ENCODE measurements at regions not wholly inside any gene's neighbourhood (a gene's known extent, or its start where the extent isn't known, plus 50 kb on each side); places are given as distances from the start of the nearest gene placed in this dataset.

DNA sequence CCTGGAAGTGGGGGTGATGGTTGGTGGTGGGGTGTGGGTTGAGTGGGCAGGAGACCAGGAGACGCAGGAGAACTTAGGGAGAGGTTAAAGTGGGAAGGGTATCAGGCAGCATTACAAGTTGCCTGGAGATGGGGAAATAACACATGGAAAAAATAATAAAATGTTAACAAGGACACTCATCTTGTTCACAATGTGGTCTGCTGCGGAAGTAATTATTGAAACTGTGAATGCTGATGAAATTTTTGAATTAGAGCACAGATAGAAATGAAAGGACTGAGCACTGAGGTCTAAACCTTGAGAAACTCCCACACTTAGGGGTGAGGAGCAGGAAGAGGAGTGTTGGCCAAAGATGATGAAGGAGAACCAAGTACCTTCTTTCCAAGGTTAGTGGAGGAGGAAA, 346.0 kb upstream of the PLET1 start:
- Histone ChIP-seq H2AFZ (ENCODE audit: low read depth, low read length, poor library complexity, severe bottlenecking) (no peak overlapping the region), H3K4me2 (ENCODE audit: low read length) (no peak overlapping the region), H3K9ac (ENCODE audit: low read length) (no peak overlapping the region), H4K20me1 (ENCODE audit: insufficient read depth) (no peaks in the 10 kb centered on the region), H3K27me3 (ENCODE audit: insufficient read depth, low read length) (peaks cover 8% of the 10 kb centered on the region; the same call in 1 of the 2 replicates), H3K9me2 (ENCODE audit: insufficient read depth) (no peaks in the 10 kb centered on the region), H3K79me2 (ENCODE audit: insufficient read depth, low read length) (no peaks in the 10 kb centered on the region), H3K36me3 (ENCODE audit: control insufficient read depth in 1 of 2, insufficient read depth in 2 of 2, low read length in 2 of 2) (no peaks in the 10 kb centered on the region), H3K4me1 (ENCODE audit: control insufficient read depth in 1 of 2, insufficient read depth in 2 of 2, low read length in 2 of 2) (peaks cover under 1 to 8% of the 10 kb centered on the region in 2 experiments; a peak in 2 of 4 replicates), H3K9me3 (ENCODE audit: control insufficient read depth in 1 of 2, insufficient read depth in 1 of 2, low read depth in 1 of 2, low read length in 2 of 2) (no peaks in the 10 kb centered on the region), H3K4me3 (replicated peaks in 1 of 2; ENCODE audit: low read depth in 1 of 2, low read length in 2 of 2) (no peak overlapping the region), H3K27ac (ENCODE audit: low read depth, low read length) (no peak overlapping the region)
- TF ChIP-seq EZH2phosphoT487 (IDR thresholded peaks at IDR 0.05; ENCODE audit: borderline replicate concordance): no peak
- no peak for TF ChIP-seq RAD21 (IDR thresholded peaks at IDR 0.05; ENCODE audit: low read depth)
- TF ChIP-seq JUND (IDR thresholded peaks at IDR 0.05): no peak
- TF ChIP-seq POLR2AphosphoS5 (IDR thresholded peaks at IDR 0.05; ENCODE audit: low read depth, low read length): no peak
- no peak for TF ChIP-seq EZH2 (IDR thresholded peaks at IDR 0.05)
- no peak for TF ChIP-seq POLR2A (IDR thresholded peaks at IDR 0.05; ENCODE audit: borderline replicate concordance, extremely low read depth, insufficient read depth, insufficient read length)
- TF ChIP-seq SIN3A (IDR thresholded peaks at IDR 0.05; ENCODE audit: low read depth): no peak
- TF ChIP-seq SP1 (IDR thresholded peaks at IDR 0.05; ENCODE audit: low read depth): no peak
- no peak for TF ChIP-seq CEBPB (IDR thresholded peaks at IDR 0.05; ENCODE audit: low read depth)
- TF ChIP-seq FOSL1 (IDR thresholded peaks at IDR 0.05; ENCODE audit: low read depth): no peak
- TF ChIP-seq, protein P1, sequence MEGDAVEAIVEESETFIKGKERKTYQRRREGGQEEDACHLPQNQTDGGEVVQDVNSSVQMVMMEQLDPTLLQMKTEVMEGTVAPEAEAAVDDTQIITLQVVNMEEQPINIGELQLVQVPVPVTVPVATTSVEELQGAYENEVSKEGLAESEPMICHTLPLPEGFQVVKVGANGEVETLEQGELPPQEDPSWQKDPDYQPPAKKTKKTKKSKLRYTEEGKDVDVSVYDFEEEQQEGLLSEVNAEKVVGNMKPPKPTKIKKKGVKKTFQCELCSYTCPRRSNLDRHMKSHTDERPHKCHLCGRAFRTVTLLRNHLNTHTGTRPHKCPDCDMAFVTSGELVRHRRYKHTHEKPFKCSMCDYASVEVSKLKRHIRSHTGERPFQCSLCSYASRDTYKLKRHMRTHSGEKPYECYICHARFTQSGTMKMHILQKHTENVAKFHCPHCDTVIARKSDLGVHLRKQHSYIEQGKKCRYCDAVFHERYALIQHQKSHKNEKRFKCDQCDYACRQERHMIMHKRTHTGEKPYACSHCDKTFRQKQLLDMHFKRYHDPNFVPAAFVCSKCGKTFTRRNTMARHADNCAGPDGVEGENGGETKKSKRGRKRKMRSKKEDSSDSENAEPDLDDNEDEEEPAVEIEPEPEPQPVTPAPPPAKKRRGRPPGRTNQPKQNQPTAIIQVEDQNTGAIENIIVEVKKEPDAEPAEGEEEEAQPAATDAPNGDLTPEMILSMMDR (IDR thresholded peaks at IDR 0.05 in 2 of 3, conservative IDR thresholded peaks at IDR 0.05 in 1 of 3; ENCODE audit: borderline replicate concordance in 1 of 3, insufficient read depth in 1 of 3, low read depth in 2 of 3, low read length in 2 of 3): no peak
- TF ChIP-seq YY1 (IDR thresholded peaks at IDR 0.05; ENCODE audit: extremely low read depth, insufficient replicate concordance, low read depth, low read length): no peak
- TF ChIP-seq, protein P2, sequence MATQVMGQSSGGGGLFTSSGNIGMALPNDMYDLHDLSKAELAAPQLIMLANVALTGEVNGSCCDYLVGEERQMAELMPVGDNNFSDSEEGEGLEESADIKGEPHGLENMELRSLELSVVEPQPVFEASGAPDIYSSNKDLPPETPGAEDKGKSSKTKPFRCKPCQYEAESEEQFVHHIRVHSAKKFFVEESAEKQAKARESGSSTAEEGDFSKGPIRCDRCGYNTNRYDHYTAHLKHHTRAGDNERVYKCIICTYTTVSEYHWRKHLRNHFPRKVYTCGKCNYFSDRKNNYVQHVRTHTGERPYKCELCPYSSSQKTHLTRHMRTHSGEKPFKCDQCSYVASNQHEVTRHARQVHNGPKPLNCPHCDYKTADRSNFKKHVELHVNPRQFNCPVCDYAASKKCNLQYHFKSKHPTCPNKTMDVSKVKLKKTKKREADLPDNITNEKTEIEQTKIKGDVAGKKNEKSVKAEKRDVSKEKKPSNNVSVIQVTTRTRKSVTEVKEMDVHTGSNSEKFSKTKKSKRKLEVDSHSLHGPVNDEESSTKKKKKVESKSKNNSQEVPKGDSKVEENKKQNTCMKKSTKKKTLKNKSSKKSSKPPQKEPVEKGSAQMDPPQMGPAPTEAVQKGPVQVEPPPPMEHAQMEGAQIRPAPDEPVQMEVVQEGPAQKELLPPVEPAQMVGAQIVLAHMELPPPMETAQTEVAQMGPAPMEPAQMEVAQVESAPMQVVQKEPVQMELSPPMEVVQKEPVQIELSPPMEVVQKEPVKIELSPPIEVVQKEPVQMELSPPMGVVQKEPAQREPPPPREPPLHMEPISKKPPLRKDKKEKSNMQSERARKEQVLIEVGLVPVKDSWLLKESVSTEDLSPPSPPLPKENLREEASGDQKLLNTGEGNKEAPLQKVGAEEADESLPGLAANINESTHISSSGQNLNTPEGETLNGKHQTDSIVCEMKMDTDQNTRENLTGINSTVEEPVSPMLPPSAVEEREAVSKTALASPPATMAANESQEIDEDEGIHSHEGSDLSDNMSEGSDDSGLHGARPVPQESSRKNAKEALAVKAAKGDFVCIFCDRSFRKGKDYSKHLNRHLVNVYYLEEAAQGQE (IDR thresholded peaks at IDR 0.05; ENCODE audit: low read depth): no peak
- BruUV-seq (replicated peaks): no TSS peak
- ChIA-PET CTCF (no interaction called here), RAD21 (ENCODE audit: low non-redundant PET in 1 of 2, low total read pairs in 2 of 2, uncharacterized antibody in 2 of 2, unreplicated experiment in 2 of 2) (no interaction called here), POLR2A (no interaction called here)
- intact Hi-C loops (cut with micrococcal nuclease): no loop called here
- no peak for ATAC-seq
- no peak for DNase-seq (ENCODE audit: low read depth, low spot score)

Measured in HCT116 (cell line).